ENCODE measurements at regions not wholly inside any gene's neighbourhood (a gene's known extent, or its start where the extent isn't known, plus 50 kb on each side); places are given as distances from the start of the nearest gene placed in this dataset.

DNA sequence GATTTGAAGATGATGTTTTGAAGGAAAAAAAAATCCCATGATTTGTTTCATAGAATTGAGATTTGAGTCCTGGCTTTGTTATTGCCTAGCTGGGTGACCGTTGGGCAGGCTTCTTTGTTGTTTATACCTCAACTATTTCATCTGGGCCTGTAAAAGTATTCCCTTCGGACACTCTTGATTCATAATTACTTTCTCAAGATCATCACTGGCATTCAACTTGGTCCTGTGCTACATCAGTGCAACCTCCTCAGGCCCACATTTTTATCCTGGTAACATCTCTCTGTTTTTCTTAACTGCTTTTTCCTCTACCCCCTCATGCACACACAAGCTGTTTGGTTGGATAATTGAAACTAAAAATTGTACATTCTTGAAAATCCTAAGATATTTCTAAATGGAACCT is 67.5 kb upstream of the P3H2 start:
- 49% methylated on average over 2 of the region's 2 CpGs for WGBS (ENCODE audit: insufficient coverage, insufficient replicate concordance, low lambda C conversion rate, missing lambda C conversion rate)
- Histone ChIP-seq H4K20me1 (ENCODE audit: control insufficient read depth, insufficient read depth) (no peaks in the 10 kb centered on the region), H2AFZ (ENCODE audit: control insufficient read depth, low read depth, low read length) (no peak overlapping the region), H3K79me2 (ENCODE audit: control insufficient read depth, insufficient read depth, low read length) (no peaks in the 10 kb centered on the region), H3K36me3 (ENCODE audit: control insufficient read depth in 2 of 2, insufficient read depth in 2 of 2, low read length in 1 of 2) (no peaks in the 10 kb centered on the region), H3K4me2 (ENCODE audit: control insufficient read depth, insufficient read depth) (no peak overlapping the region), H3K27ac (ENCODE audit: control insufficient read depth, insufficient read depth) (no peak overlapping the region), H3K9me3 (replicated peaks; ENCODE audit: control insufficient read depth, insufficient read depth, low read length) (no peaks in the 10 kb centered on the region), H3K9ac (ENCODE audit: control insufficient read depth, insufficient read depth, low read length) (no peak overlapping the region), H3K27me3 (replicated peaks in 1 of 2; ENCODE audit: control insufficient read depth in 2 of 2, insufficient read depth in 2 of 2, low read length in 1 of 2) (no peaks in the 10 kb centered on the region), H3K4me1 (ENCODE audit: control insufficient read depth, insufficient read depth, low read length) (no peaks in the 10 kb centered on the region), H3K4me3 (no peak overlapping the region)
- RAD21 ChIA-PET (ENCODE audit: unreplicated experiment) = interaction anchor here (0.9 kb wide), 2 partner anchors 9 to 67 kb away, joined by 3 to 4 read pairs; partner anchors contain the start of gene P3H2
- in situ Hi-C loops (cut with MboI) (no loop called here), intact Hi-C loops (cut with micrococcal nuclease; ENCODE audit: unreplicated experiment) (no loop called here)
- POLR2A ChIA-PET = interaction anchor here (0.6 kb wide), 1 partner anchor 168 kb away, joined by 3 read pairs; no protein-coding TSS in a partner anchor
- DNase-seq (ENCODE audit: low read depth, low spot score) = no peak
- CTCF ChIA-PET = interaction anchor here (1.2 kb wide), 1 partner anchor 12 kb away, joined by 3 read pairs; no protein-coding TSS in a partner anchor
- no peak for FAIRE-seq
- BruUV-seq (replicated peaks) = no TSS peak
- SMC1A ChIA-PET (ENCODE audit: uncharacterized antibody, unreplicated experiment) = interaction anchor here (0.8 to 1.1 kb wide), 5 partner anchors 19 to 182 kb away, joined by 3 to 5 read pairs (median 3); no protein-coding TSS in a partner anchor
- ATAC-seq = no peak
- TF ChIP-seq, protein P1, sequence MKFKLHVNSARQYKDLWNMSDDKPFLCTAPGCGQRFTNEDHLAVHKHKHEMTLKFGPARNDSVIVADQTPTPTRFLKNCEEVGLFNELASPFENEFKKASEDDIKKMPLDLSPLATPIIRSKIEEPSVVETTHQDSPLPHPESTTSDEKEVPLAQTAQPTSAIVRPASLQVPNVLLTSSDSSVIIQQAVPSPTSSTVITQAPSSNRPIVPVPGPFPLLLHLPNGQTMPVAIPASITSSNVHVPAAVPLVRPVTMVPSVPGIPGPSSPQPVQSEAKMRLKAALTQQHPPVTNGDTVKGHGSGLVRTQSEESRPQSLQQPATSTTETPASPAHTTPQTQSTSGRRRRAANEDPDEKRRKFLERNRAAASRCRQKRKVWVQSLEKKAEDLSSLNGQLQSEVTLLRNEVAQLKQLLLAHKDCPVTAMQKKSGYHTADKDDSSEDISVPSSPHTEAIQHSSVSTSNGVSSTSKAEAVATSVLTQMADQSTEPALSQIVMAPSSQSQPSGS (IDR thresholded peaks at IDR 0.05; ENCODE audit: low read length) = no peak
- no peak for TF ChIP-seq ZSCAN29 (IDR thresholded peaks at IDR 0.05)
- TF ChIP-seq, protein P2, sequence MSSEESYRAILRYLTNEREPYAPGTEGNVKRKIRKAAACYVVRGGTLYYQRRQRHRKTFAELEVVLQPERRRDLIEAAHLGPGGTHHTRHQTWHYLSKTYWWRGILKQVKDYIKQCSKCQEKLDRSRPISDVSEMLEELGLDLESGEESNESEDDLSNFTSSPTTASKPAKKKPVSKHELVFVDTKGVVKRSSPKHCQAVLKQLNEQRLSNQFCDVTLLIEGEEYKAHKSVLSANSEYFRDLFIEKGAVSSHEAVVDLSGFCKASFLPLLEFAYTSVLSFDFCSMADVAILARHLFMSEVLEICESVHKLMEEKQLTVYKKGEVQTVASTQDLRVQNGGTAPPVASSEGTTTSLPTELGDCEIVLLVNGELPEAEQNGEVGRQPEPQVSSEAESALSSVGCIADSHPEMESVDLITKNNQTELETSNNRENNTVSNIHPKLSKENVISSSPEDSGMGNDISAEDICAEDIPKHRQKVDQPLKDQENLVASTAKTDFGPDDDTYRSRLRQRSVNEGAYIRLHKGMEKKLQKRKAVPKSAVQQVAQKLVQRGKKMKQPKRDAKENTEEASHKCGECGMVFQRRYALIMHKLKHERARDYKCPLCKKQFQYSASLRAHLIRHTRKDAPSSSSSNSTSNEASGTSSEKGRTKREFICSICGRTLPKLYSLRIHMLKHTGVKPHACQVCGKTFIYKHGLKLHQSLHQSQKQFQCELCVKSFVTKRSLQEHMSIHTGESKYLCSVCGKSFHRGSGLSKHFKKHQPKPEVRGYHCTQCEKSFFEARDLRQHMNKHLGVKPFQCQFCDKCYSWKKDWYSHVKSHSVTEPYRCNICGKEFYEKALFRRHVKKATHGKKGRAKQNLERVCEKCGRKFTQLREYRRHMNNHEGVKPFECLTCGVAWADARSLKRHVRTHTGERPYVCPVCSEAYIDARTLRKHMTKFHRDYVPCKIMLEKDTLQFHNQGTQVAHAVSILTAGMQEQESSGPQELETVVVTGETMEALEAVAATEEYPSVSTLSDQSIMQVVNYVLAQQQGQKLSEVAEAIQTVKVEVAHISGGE (CRISPR knock-in tag; IDR thresholded peaks at IDR 0.05) = no peak
- no peak for TF ChIP-seq SMARCA5 (IDR thresholded peaks at IDR 0.05)
- TF ChIP-seq SPI1 (IDR thresholded peaks at IDR 0.05; ENCODE audit: borderline replicate concordance, insufficient read depth, low read depth, low read length) = no peak
- no peak for TF ChIP-seq SREBF1 (IDR thresholded peaks at IDR 0.05; ENCODE audit: low read length)
- TF ChIP-seq, protein P3, sequence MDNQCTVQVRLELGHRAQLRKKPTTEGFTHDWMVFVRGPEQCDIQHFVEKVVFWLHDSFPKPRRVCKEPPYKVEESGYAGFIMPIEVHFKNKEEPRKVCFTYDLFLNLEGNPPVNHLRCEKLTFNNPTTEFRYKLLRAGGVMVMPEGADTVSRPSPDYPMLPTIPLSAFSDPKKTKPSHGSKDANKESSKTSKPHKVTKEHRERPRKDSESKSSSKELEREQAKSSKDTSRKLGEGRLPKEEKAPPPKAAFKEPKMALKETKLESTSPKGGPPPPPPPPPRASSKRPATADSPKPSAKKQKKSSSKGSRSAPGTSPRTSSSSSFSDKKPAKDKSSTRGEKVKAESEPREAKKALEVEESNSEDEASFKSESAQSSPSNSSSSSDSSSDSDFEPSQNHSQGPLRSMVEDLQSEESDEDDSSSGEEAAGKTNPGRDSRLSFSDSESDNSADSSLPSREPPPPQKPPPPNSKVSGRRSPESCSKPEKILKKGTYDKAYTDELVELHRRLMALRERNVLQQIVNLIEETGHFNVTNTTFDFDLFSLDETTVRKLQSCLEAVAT (IDR thresholded peaks at IDR 0.05) = no peak
- no peak for TF ChIP-seq SUPT20H (IDR thresholded peaks at IDR 0.05; ENCODE audit: borderline replicate concordance, control insufficient read depth, low read depth, low read length)
- no peak for TF ChIP-seq MYC (IDR thresholded peaks at IDR 0.05; ENCODE audit: insufficient read depth, insufficient read length, insufficient replicate concordance, low read length, severe bottlenecking)
- TF ChIP-seq, protein P4, sequence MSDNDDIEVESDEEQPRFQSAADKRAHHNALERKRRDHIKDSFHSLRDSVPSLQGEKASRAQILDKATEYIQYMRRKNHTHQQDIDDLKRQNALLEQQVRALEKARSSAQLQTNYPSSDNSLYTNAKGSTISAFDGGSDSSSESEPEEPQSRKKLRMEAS (IDR thresholded peaks at IDR 0.05; ENCODE audit: low read depth, low read length) = no peak
- TF ChIP-seq, protein P5, sequence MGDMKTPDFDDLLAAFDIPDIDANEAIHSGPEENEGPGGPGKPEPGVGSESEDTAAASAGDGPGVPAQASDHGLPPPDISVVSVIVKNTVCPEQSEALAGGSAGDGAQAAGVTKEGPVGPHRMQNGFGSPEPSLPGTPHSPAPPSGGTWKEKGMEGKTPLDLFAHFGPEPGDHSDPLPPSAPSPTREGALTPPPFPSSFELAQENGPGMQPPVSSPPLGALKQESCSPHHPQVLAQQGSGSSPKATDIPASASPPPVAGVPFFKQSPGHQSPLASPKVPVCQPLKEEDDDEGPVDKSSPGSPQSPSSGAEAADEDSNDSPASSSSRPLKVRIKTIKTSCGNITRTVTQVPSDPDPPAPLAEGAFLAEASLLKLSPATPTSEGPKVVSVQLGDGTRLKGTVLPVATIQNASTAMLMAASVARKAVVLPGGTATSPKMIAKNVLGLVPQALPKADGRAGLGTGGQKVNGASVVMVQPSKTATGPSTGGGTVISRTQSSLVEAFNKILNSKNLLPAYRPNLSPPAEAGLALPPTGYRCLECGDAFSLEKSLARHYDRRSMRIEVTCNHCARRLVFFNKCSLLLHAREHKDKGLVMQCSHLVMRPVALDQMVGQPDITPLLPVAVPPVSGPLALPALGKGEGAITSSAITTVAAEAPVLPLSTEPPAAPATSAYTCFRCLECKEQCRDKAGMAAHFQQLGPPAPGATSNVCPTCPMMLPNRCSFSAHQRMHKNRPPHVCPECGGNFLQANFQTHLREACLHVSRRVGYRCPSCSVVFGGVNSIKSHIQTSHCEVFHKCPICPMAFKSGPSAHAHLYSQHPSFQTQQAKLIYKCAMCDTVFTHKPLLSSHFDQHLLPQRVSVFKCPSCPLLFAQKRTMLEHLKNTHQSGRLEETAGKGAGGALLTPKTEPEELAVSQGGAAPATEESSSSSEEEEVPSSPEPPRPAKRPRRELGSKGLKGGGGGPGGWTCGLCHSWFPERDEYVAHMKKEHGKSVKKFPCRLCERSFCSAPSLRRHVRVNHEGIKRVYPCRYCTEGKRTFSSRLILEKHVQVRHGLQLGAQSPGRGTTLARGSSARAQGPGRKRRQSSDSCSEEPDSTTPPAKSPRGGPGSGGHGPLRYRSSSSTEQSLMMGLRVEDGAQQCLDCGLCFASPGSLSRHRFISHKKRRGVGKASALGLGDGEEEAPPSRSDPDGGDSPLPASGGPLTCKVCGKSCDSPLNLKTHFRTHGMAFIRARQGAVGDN (IDR thresholded peaks at IDR 0.05) = no peak
- no peak for TF ChIP-seq ZNF217 (IDR thresholded peaks at IDR 0.05)
- TF ChIP-seq STAT1 (conservative IDR thresholded peaks at IDR 0.05) = no peak
- no peak for TF ChIP-seq DPF2 (IDR thresholded peaks at IDR 0.05)

Measured in GM12878 (cell line).